HAP-1 (cell line): ENCODE measurements at regions not wholly inside any gene's neighbourhood (a gene's known extent, or its start where the extent isn't known, plus 50 kb on each side); places are given as distances from the start of the nearest gene placed in this dataset.
A peak's percentile ranks its signal among the peaks of the same experiment; 100 is the strongest.

Experiments
- DNase-seq, 2 experiments: peaks; one replicate each; pipeline ENCODE4 v3.0.0-alpha.2; 2016 to 2020; ENCODE audit warnings: low spot score in 2 of 2
- H3K27me3 ChIP-seq: fragments of 250-450 bp; sonication (Bioruptor Pico); 2 replicates; pipeline ENCODE4 v1.5.1; 2020; ENCODE audit warnings: low read depth, mild to moderate bottlenecking, moderate library complexity
- H3K36me3 ChIP-seq: fragments of 250-450 bp; sonication (Bioruptor Pico); replicated peaks from 2 replicates; pipeline ENCODE4 v1.5.1; 2020; ENCODE audit warnings: mild to moderate bottlenecking
- H3K4me1 ChIP-seq: fragments of 250-450 bp; sonication (Bioruptor Pico); 2 replicates; pipeline ENCODE4 v1.5.1; 2020; ENCODE audit warnings: mild to moderate bottlenecking
- H3K4me3 ChIP-seq: fragments of 250-450 bp; sonication (Bioruptor Pico); 2 replicates; pipeline ENCODE4 v1.5.1; 2020; ENCODE audit warnings: mild to moderate bottlenecking, moderate library complexity
- H3K9me3 ChIP-seq: fragments of 250-450 bp; sonication (Bioruptor Pico); 2 replicates; pipeline ENCODE4 v1.5.1; 2020; ENCODE audit warnings: mild to moderate bottlenecking, moderate library complexity
- in situ Hi-C: fragments of 300-500 bp; cut with MboI; formaldehyde crosslinking; loops from 3 replicates; pipeline ENCODE4 v1.14.3; 2020; ENCODE audit warnings: low sequenced_read_pairs, inconsistent platforms, mixed read lengths

DNA sequence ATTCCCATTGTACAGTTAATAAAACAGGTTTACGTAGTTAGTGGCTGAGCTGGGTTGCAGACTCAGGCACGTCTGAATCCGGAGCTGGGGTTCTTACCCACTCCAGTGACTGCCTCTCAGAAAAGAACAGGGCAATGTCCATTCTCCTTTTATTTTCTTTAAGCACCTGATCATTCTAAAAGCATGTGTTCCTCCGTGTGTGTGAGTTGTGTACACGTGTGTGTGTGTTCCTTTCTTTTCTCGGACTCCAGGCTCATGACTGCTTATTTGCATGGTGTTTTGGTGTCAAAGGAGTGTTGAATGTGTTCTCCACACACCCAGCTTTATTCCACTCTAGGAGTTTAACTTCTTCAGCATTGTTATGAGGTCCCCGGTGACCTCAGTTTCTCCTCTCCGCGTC, 260.1 kb downstream of the SNX10 start:
- in situ Hi-C loops: no loop called here
- H3K4me1 ChIP-seq: peaks cover 5% of the 10 kb centered on the region; the same call in 1 of the 2 replicates
- peaks cover 27% of the 10 kb centered on the region for H3K27me3 ChIP-seq

DNA sequence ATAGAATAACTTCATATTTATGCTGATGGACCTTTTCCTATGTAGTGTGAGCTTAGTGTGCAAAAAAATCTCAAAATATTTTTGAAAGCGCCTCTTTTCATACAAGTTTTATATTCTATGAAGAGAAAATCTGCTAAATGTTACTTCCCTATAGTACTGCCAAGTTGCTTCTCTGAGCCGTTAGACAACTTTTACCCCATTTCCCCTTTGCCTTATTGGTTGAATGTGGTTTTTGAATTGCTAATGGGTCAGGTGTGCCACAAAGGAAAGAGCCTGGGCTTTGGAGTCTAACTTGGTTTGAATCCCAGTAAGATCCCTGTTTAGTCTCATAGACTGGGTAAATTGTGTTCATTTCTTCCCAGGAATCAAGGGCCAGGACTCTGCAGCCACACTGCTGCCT, 261.5 kb downstream of the SNX10 start:
- no peak for DNase-seq
- Histone ChIP-seq H3K36me3 (no peaks in the 10 kb centered on the region), H3K4me3 (no peak overlapping the region), H3K27me3 (peaks cover 27% of the 10 kb centered on the region), H3K4me1 (peaks cover 5% of the 10 kb centered on the region; the same call in 1 of the 2 replicates), H3K9me3 (no peaks in the 10 kb centered on the region)
- in situ Hi-C loops: no loop called here

More for the DNA sequence above, 260.1 kb downstream of the SNX10 start:
- no peaks in the 10 kb centered on the region for H3K9me3 ChIP-seq
- peak in 1 of 2 experiments; percentile 20 for DNase-seq
- no peaks in the 10 kb centered on the region for H3K36me3 ChIP-seq
- no peak overlapping the region for H3K4me3 ChIP-seq

DNA sequence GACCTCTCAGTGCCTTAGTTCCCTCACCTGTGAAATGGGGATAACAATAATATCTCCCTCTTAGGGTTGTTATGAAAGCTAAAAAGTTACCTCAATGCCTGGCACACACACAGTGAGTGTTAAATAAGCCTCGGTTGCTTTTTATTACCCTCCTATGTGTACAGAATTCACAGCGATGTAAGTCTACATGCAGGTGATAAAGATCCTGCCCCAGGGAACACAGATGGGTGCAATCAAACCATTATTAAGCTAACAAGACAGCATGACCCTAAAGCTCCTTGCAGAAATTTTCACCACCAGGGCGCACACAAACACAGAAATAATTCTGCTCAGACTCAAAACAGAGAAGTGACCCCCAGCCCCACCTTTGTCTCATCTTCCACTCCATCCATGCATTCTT, 261.9 kb downstream of the SNX10 start:
- DNase-seq: no peak
- H3K9me3 ChIP-seq: no peaks in the 10 kb centered on the region
- no peak overlapping the region for H3K4me3 ChIP-seq
- no peaks in the 10 kb centered on the region for H3K36me3 ChIP-seq
- peaks cover 5% of the 10 kb centered on the region; the same call in 1 of the 2 replicates for H3K4me1 ChIP-seq
- in situ Hi-C loops: no loop called here
- peaks cover 27% of the 10 kb centered on the region for H3K27me3 ChIP-seq

DNA sequence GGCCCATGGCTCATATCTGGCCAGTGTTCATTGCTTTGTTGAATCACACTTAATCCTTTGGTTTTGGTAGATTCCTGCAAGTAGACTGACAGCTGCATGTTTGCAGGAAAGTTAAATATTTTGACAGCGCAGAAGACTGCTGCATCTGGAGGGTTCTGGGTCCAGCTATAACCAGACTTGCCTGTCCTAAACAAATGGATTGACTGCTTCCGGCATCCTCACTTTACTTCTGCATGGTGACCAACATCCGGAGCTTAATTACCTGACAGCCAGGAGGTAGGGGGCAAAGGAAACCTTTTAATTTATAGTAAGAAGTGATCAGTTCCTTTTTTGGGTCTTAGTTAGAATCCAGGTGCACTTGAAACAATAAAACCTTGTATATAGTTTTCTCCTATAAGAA, 263.3 kb downstream of the SNX10 start:
- H3K27me3 ChIP-seq: peaks cover 27% of the 10 kb centered on the region
- no peaks in the 10 kb centered on the region for H3K36me3 ChIP-seq
- peaks cover 5% of the 10 kb centered on the region; the same call in 1 of the 2 replicates for H3K4me1 ChIP-seq
- no peaks in the 10 kb centered on the region for H3K9me3 ChIP-seq
- DNase-seq: no peak
- in situ Hi-C loops: no loop called here
- no peak overlapping the region for H3K4me3 ChIP-seq

DNA sequence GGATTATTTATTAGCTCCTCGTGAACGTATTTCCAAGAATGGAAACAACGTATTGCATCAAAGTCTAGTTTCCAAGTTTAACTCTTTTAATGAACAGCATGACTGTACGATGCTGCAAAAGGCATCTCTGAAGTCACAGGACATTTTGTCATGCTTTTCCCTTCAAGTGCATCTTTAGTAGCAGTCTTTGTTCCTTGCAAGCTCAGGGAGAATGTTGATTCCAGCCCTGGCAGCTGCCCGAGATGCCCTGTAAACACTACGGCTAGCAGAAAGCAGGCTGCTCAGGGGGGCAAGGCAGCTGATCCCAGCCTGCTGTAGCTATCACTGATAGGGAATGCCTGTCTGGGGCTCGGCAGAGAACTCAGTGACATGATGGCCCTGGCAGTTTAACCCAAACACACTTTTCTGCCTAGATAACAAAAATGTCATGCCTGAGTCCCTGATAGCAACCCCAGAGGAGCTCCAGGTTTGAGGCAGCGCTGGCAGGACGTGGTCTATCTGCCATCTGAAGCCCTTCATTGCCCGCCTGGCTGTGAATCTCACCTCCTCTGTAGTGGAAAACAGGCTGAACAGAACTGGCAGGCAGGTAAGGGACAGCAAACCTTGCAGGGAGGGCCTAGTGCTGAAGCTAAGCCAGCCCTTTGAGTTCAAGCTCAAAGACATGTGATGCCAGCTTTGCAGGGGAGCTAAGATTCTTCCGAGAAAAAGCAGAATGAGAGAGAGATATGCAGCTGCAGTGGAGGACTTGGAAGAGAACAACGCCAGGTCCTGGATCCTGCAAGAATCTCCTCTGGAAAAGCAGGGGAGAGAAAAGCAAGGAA, 264.6 kb downstream of the SNX10 start:
- 0 out of 2 replicates have a peak, but pooled peaks cover 2% of the 10 kb centered on the region for H3K4me1 ChIP-seq
- H3K36me3 ChIP-seq: no peaks in the 10 kb centered on the region
- DNase-seq: no peak
- peaks cover 24% of the 10 kb centered on the region for H3K27me3 ChIP-seq
- in situ Hi-C loops: no loop called here
- H3K4me3 ChIP-seq: no peak overlapping the region
- H3K9me3 ChIP-seq: no peaks in the 10 kb centered on the region

DNA sequence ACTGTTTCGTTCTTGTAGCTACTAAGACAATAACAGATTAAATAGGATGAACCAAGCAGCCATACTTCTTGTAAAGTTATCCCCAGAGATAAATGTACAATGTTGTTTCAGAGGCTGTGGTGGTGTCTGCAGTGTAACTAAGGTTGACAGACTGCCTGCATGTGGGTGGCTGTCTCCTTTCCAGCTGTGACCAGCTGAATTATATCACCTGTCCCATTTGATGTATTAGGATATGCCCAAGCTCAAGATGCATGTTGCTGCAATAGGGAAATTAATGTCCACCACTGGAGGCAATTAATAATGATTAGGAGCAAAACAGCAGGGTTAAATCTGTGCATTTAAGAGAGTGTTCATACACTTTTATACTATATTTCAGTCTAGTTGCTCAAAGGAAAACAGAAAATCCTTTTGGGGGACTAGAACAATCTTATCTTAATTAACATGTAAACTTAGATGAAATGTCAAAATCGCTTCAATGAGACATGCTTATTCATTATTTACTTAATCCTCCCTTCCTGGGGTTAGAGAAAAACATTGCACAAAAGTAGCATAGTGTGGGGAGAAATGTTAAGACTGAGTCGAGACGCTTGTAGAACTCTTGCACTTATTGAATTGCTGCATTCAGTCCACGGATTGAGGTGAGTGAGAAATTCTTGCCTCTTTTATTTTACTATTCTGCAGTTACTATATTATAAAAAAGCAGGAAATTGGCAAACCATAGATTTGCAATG, 269.0 kb downstream of the SNX10 start:
- in situ Hi-C loops: no loop called here
- Histone ChIP-seq H3K36me3 (no peaks in the 10 kb centered on the region), H3K4me1 (no peaks in the 10 kb centered on the region), H3K9me3 (no peaks in the 10 kb centered on the region), H3K27me3 (no peaks in the 10 kb centered on the region; the same call in none of the 2 replicates), H3K4me3 (no peak overlapping the region)
- no peak for DNase-seq

DNA sequence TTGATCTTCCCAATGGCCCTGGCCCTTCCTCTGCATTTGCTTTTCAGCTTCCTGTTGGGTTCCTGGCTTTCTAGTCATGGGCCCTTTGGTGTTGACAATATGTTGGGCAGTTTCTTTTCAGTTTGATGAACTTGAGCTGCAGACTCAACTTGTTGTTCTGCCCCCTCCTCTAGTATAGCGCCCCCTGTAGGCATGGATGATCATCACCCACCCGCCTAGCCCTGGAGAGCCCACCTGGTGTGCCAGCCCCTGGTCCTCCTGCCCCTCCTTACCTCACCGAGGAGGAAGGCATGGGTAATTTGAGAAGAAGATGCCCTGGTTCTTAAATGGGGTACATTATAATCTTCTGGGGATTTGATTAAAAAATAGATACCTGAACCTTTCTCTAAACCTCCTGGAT, 271.2 kb downstream of the SNX10 start:
- Histone ChIP-seq H3K27me3 (no peaks in the 10 kb centered on the region), H3K9me3 (no peaks in the 10 kb centered on the region), H3K36me3 (no peaks in the 10 kb centered on the region), H3K4me1 (no peaks in the 10 kb centered on the region), H3K4me3 (no peak overlapping the region)
- no peak for DNase-seq
- in situ Hi-C loops: no loop called here

DNA sequence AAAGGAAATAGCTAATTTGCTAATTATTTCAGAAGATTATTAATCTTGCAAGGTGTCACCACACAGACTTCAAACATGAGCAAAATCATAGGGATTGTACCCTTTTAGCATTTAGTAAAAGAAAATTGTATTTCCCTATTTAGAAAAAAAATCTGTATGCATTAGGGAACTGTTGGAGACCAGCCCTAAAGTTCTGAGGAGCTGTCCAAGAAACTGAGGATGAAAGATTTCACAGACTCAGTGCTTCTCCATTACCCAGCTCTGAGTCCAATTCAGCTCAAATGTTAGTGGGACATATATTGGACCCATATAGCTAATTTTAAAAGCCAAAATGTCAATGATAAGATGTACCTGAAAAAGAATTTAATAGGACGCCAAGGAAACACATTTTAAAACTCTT, 271.7 kb downstream of the SNX10 start:
- no peaks in the 10 kb centered on the region; the same call in 1 of the 2 replicates for H3K27me3 ChIP-seq
- in situ Hi-C loops: no loop called here
- H3K36me3 ChIP-seq: no peaks in the 10 kb centered on the region
- no peaks in the 10 kb centered on the region for H3K9me3 ChIP-seq
- no peak for DNase-seq
- no peak overlapping the region for H3K4me3 ChIP-seq
- H3K4me1 ChIP-seq: no peaks in the 10 kb centered on the region

DNA sequence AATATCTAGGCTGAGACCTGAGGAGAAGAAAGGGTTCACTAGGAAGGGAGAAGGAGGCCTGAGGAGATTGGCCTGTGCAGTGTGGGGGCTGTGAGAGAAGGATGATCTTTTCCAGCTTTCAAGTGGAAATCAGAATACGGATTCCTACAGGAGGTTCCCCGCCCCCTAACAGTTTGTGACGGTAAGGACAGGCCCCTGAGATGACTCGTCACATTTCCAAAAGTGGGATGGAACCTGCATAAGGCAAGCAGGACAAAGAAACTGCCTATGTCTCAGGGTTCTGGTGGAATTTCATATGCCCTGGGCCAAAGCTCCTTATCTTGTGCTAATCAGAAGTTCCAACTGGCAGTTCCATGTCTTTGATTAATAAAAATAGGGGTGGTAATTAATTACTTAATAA, 275.6 kb downstream of the SNX10 start:
- Histone ChIP-seq H3K27me3 (no peaks in the 10 kb centered on the region; the same call in 1 of the 2 replicates), H3K9me3 (no peaks in the 10 kb centered on the region), H3K36me3 (no peaks in the 10 kb centered on the region), H3K4me1 (no peaks in the 10 kb centered on the region), H3K4me3 (no peak overlapping the region)
- no peak for DNase-seq
- in situ Hi-C loops: no loop called here

DNA sequence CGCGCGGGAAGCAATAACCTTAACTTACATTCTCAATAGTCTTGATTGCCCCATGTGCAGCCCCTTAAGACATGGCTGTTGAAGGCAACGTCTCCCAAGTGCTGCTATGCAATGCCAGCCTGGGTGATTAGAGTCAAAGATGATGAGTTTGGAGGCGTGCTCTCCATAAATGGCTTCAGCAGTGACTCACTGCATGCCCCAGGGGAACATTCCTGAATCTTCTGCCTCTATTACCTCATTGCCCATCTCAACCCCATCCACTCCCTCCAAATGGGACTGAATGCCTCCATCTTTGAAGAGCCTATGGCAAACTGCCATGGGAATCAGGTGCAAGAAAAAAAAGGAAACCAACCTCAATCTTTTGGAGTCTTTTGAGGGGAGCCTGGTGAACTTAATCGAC, 282.8 kb downstream of the SNX10 start:
- H3K27me3 ChIP-seq: 0 out of 2 replicates have a peak, but pooled peaks cover 2% of the 10 kb centered on the region
- no peak overlapping the region for H3K4me3 ChIP-seq
- no peak for DNase-seq
- H3K4me1 ChIP-seq: no peaks in the 10 kb centered on the region
- H3K36me3 ChIP-seq: no peaks in the 10 kb centered on the region
- H3K9me3 ChIP-seq: no peaks in the 10 kb centered on the region
- in situ Hi-C loops: no loop called here

DNA sequence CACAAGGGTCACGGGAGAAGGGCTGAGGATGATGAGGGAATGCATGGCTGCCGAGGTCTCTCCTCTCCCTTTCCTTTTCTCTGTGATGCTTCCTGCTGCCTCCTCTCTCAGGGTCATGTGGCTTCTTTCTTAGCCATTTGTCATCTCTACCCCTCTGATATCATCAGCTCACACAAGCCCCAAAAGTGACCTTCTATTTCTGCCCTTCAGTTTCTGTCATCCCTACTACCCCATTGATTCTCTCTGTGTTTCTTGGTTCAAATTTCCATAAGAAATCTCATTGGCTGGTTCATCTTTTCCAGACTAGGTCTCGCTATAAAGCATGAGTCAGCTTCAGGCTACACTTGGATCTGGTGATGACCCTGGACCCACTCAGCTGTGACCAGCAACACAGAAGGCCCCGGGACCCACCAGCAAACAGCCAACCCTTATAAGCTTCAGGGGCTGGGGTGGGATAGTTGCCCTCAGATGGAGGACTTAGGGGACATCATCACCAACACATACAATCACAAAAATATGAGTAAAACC, 284.3 kb downstream of the SKAP2 start:
- no peaks in the 10 kb centered on the region for H3K9me3 ChIP-seq
- in situ Hi-C loops: no loop called here

DNA sequence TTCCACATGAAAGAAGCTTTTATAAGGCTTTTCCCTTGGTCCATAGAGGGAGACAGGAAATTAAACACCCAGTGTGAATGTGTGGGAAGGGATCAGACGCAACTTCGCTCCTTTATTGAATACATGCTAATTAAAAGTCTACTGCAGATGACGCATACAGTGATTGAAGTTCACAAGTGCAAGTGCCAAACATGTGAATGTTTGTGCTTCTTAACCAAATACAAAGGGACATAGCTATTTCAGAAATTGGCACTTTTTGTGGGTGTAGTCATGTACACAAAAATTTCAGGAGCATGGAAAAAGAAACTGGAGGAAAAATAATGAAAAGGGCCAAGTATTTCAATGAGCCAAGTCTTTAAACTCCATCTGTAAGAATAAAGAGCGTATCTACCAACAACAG, 283.7 kb downstream of the SKAP2 start:
- in situ Hi-C loops: no loop called here
- DNase-seq: no peak
- Histone ChIP-seq H3K4me3 (no peak overlapping the region), H3K4me1 (peaks cover 15% of the 10 kb centered on the region), H3K9me3 (no peaks in the 10 kb centered on the region), H3K27me3 (no peaks in the 10 kb centered on the region; the same call in 1 of the 2 replicates), H3K36me3 (no peaks in the 10 kb centered on the region)

More for the DNA sequence above, 284.3 kb downstream of the SKAP2 start:
- Histone ChIP-seq H3K36me3 (no peaks in the 10 kb centered on the region), H3K4me3 (no peak overlapping the region), H3K4me1 (peaks cover 9% of the 10 kb centered on the region), H3K27me3 (no peaks in the 10 kb centered on the region; the same call in 1 of the 2 replicates)
- DNase-seq: no peak

DNA sequence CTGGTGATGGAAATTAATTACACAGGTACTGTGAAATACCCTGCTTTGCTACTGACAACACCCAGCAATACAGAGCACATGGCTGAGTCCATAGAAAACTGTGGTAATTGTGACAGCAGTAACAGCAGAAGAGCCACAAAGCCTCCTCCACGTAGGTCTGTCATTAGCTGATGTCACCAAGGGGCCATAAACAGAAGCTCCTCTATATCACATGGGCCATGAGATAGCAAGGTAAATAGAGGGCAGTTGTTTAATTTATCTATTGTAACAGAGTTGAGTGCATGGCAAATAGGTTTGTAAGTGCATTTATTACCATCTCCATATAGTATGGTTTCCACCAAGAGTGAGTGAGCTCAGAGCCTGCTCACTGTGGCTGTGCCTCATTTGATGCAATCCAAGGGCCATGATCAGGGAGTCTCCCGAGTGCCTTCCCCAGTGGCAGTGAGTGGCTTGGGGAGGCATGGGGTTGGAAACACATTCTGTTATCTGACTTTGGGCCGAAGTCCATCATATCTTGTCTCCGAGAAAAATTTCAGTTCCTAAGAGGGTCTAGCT, 281.2 kb downstream of the SKAP2 start:
- Histone ChIP-seq H3K36me3 (no peaks in the 10 kb centered on the region), H3K4me1 (peaks cover 15% of the 10 kb centered on the region), H3K4me3 (no peak overlapping the region), H3K9me3 (no peaks in the 10 kb centered on the region), H3K27me3 (no peaks in the 10 kb centered on the region; the same call in 1 of the 2 replicates)
- DNase-seq: no peak
- in situ Hi-C loops: no loop called here
